H9 (cell line): ENCODE measurements at regions not wholly inside any gene's neighbourhood (a gene's known extent, or its start where the extent isn't known, plus 50 kb on each side); places are given as distances from the start of the nearest gene placed in this dataset.
"Not testable (repeated sequence)": the region's sequence is repeated elsewhere in the genome, so short reads cannot be mapped to it uniquely, and the experiment has no call there.

Source experiments
- DNase-seq: peaks from one replicate; pipeline ENCODE4 v3.0.0-alpha.2; 2017
- H2AFZ ChIP-seq: one replicate; pipeline ENCODE4 v1.6.1; 2013; ENCODE audit warnings: mild to moderate bottlenecking, low read length, control low read depth, moderate library complexity
- H2AK5ac ChIP-seq: 2 replicates; pipeline ENCODE4 v1.6.1; 2013; ENCODE audit warnings: low read length, control low read depth, mixed read lengths; ENCODE audit not compliant: insufficient read length
- H2BK120ac ChIP-seq: one replicate; pipeline ENCODE4 v1.6.1; 2013; ENCODE audit warnings: low read depth, mild to moderate bottlenecking, low read length, control low read depth, inconsistent platforms; ENCODE audit not compliant: poor library complexity, severe bottlenecking
- H2BK12ac ChIP-seq: 2 replicates; pipeline ENCODE4 v1.6.1; 2013; ENCODE audit warnings: low read length, control low read depth, mixed read lengths, low read depth; ENCODE audit not compliant: insufficient read length
- H2BK15ac ChIP-seq: 2 replicates; pipeline ENCODE4 v1.6.1; 2013; ENCODE audit warnings: low read depth, low read length, control low read depth
- H2BK20ac ChIP-seq: one replicate; pipeline ENCODE4 v1.6.1; 2013; ENCODE audit warnings: low read depth, mild to moderate bottlenecking, low read length, control low read depth, inconsistent platforms; ENCODE audit not compliant: poor library complexity, severe bottlenecking
- H2BK5ac ChIP-seq: 2 replicates; pipeline ENCODE4 v1.6.1; 2013; ENCODE audit warnings: low read length, control low read depth, mixed read lengths; ENCODE audit not compliant: insufficient read length
- H3K14ac ChIP-seq: 2 replicates; pipeline ENCODE4 v1.6.1; 2013; ENCODE audit warnings: low read length, control low read depth; ENCODE audit not compliant: insufficient read depth
- H3K18ac ChIP-seq: 2 replicates; pipeline ENCODE4 v1.6.1; 2013; ENCODE audit warnings: low read depth, mild to moderate bottlenecking, mixed read lengths, low read length, control low read depth; ENCODE audit not compliant: insufficient read length
- H3K23ac ChIP-seq: 2 replicates; pipeline ENCODE4 v1.6.1; 2013; ENCODE audit warnings: low read length, control low read depth, mixed read lengths, low read depth; ENCODE audit not compliant: insufficient read length
- H3K23me2 ChIP-seq: 2 replicates; pipeline ENCODE4 v1.6.1; 2013; ENCODE audit warnings: low read depth, mild to moderate bottlenecking, mixed read lengths, low read length, control low read depth; ENCODE audit not compliant: insufficient read length, poor library complexity, severe bottlenecking
- H3K27ac ChIP-seq: 2 replicates; pipeline ENCODE4 v1.5.1; 2013; ENCODE audit warnings: low read length, control low read depth, mixed read lengths, low read depth; ENCODE audit not compliant: insufficient read length
- H3K27me3 ChIP-seq: 2 replicates; pipeline ENCODE4 v1.6.1; 2013; ENCODE audit warnings: low read length, control low read depth, inconsistent platforms; ENCODE audit not compliant: insufficient read depth
- H3K4ac ChIP-seq: 2 replicates; pipeline ENCODE4 v1.6.1; 2013; ENCODE audit warnings: low read depth, mild to moderate bottlenecking, control low read depth, inconsistent platforms, low read length, moderate library complexity
- H3K4me1 ChIP-seq: 2 replicates; pipeline ENCODE4 v1.6.1; 2013; ENCODE audit warnings: low read length, control low read depth, inconsistent platforms; ENCODE audit not compliant: insufficient read depth
- H3K4me2 ChIP-seq: 2 replicates; pipeline ENCODE4 v1.6.1; 2013; ENCODE audit warnings: low read length, control low read depth, mixed read lengths; ENCODE audit not compliant: insufficient read length, insufficient read depth
- H3K56ac ChIP-seq: 2 replicates; pipeline ENCODE4 v1.6.1; 2013; ENCODE audit warnings: low read depth, mild to moderate bottlenecking, mixed read lengths, low read length, control low read depth; ENCODE audit not compliant: insufficient read length
- H3K79me1 ChIP-seq: 2 replicates; pipeline ENCODE4 v1.6.1; 2013; ENCODE audit warnings: low read depth, mild to moderate bottlenecking, moderate library complexity, low read length, control low read depth, inconsistent platforms; ENCODE audit not compliant: insufficient read depth, poor library complexity, severe bottlenecking
- H3K79me2 ChIP-seq: 2 replicates; pipeline ENCODE4 v1.6.1; 2013; ENCODE audit warnings: low read length, control low read depth, inconsistent platforms; ENCODE audit not compliant: insufficient read depth
- H3K9ac ChIP-seq: 2 replicates; pipeline ENCODE4 v1.6.1; 2013; ENCODE audit warnings: low read length, control low read depth, mixed read lengths; ENCODE audit not compliant: insufficient read length; ENCODE audit errors: extremely low read depth
- H3K9me3 ChIP-seq: one replicate; pipeline ENCODE4 v1.6.1; 2013; ENCODE audit warnings: low read depth, low read length, inconsistent platforms; ENCODE audit not compliant: control insufficient read depth
- H3T11ph ChIP-seq: one replicate; pipeline ENCODE4 v1.6.1; 2013; ENCODE audit warnings: mild to moderate bottlenecking, low read length, control low read depth, inconsistent platforms
- H4K20me1 ChIP-seq: one replicate; pipeline ENCODE4 v1.6.1; 2013; ENCODE audit not compliant: control insufficient read depth, insufficient read length, insufficient read depth
- H4K5ac ChIP-seq: 2 replicates; pipeline ENCODE4 v1.6.1; 2013; ENCODE audit warnings: low read depth, mild to moderate bottlenecking, mixed read lengths, low read length, control low read depth; ENCODE audit not compliant: insufficient read length
- H4K8ac ChIP-seq: replicated peaks from 2 replicates; pipeline ENCODE4 v1.6.1; 2013; ENCODE audit warnings: low read length, control low read depth, mixed read lengths, low read depth; ENCODE audit not compliant: insufficient read length
- H4K91ac ChIP-seq: 2 replicates; pipeline ENCODE4 v1.6.1; 2013; ENCODE audit warnings: low read depth, mild to moderate bottlenecking, moderate library complexity, mixed read lengths, low read length, control low read depth; ENCODE audit not compliant: insufficient read length
- H3K27ac Mint-ChIP-seq, 3 experiments: 2 replicates in 2 of 3; 3 replicates in 1 of 3; pipeline ENCODE4 v1.8.0; 2020 to 2021; ENCODE audit warnings: mixed read lengths in 3 of 3, mild to moderate bottlenecking in 1 of 3, moderate library complexity in 1 of 3
- H3K27me3 Mint-ChIP-seq: 2 replicates; pipeline ENCODE4 v1.8.0; 2021; ENCODE audit warnings: low read depth, mild to moderate bottlenecking, moderate library complexity, mixed read lengths
- H3K36me3 Mint-ChIP-seq, 3 experiments: 2 replicates in 2 of 3; 3 replicates in 1 of 3; pipeline ENCODE4 v1.8.0; 2020 to 2021; ENCODE audit warnings: low read depth in 3 of 3, mixed read lengths in 3 of 3; ENCODE audit not compliant: insufficient read depth in 1 of 3
- H3K4me1 Mint-ChIP-seq, 2 experiments: 2 replicates each; pipeline ENCODE4 v1.8.0; 2020; ENCODE audit warnings: mixed read lengths in 2 of 2
- H3K4me3 Mint-ChIP-seq, 2 experiments: 2 replicates in 1 of 2; 3 replicates in 1 of 2; pipeline ENCODE4 v1.8.0; 2020 to 2021; ENCODE audit warnings: mild to moderate bottlenecking in 2 of 2, mixed read lengths in 2 of 2, moderate library complexity in 1 of 2
- H3K9me3 Mint-ChIP-seq, 2 experiments: 2 replicates in 1 of 2; 3 replicates in 1 of 2; pipeline ENCODE4 v1.8.0; 2020; ENCODE audit warnings: mild to moderate bottlenecking in 2 of 2, mixed read lengths in 2 of 2, moderate library complexity in 1 of 2
- WGBS: extraction: QIAGEN DNeasy Blood & Tissue Kit; methylation state at CpG from one replicate; pipeline ENCODE4 v1.1.7; 2013; ENCODE audit warnings: missing lambda C conversion rate, low lambda C conversion rate, mixed read lengths; ENCODE audit not compliant: insufficient read length; ENCODE audit errors: extremely low coverage; 5-methylcytosine and 5-hydroxymethylcytosine counted together
- TF ChIP-seq, protein P1 (sequence below): fragments of 200-600 bp; sonication (generic); conservative IDR thresholded peaks from 3 replicates; pipeline ENCODE4 v1.8.0; 2021; ENCODE audit warnings: antibody characterized with exemption, mild to moderate bottlenecking

- no peaks in the 10 kb centered on the region for H3K23me2 ChIP-seq
- H3K27ac Mint-ChIP-seq: no peak overlapping the region
- peaks cover 0 to 2% (median under 1%) of the 10 kb centered on the region in 3 experiments; a peak in 3 of 7 replicates for H3K36me3 Mint-ChIP-seq
- no peak overlapping the region for H3K4me3 Mint-ChIP-seq
- no peak overlapping the region for H3T11ph ChIP-seq
- H3K56ac ChIP-seq: no peak overlapping the region
- DNase-seq: no peak
- no peaks in the 10 kb centered on the region for H3K27me3 ChIP-seq
- H3K14ac ChIP-seq: no peak overlapping the region
- H4K91ac ChIP-seq: no peak overlapping the region
- no peak overlapping the region for H3K27ac ChIP-seq
- TF ChIP-seq, protein P1, sequence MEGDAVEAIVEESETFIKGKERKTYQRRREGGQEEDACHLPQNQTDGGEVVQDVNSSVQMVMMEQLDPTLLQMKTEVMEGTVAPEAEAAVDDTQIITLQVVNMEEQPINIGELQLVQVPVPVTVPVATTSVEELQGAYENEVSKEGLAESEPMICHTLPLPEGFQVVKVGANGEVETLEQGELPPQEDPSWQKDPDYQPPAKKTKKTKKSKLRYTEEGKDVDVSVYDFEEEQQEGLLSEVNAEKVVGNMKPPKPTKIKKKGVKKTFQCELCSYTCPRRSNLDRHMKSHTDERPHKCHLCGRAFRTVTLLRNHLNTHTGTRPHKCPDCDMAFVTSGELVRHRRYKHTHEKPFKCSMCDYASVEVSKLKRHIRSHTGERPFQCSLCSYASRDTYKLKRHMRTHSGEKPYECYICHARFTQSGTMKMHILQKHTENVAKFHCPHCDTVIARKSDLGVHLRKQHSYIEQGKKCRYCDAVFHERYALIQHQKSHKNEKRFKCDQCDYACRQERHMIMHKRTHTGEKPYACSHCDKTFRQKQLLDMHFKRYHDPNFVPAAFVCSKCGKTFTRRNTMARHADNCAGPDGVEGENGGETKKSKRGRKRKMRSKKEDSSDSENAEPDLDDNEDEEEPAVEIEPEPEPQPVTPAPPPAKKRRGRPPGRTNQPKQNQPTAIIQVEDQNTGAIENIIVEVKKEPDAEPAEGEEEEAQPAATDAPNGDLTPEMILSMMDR: no peak
- H2BK120ac ChIP-seq: no peak overlapping the region
- H2BK12ac ChIP-seq: no peak overlapping the region
- H2AFZ ChIP-seq: no peak overlapping the region
- WGBS: no CpG with 5 or more reads among the region's 1 CpG
- H2BK15ac ChIP-seq: no peak overlapping the region
- H3K4ac ChIP-seq: no peak overlapping the region
- H3K79me2 ChIP-seq: no peaks in the 10 kb centered on the region
- 0 out of 4 replicates have a peak, but pooled peaks cover 0 to 1% of the 10 kb centered on the region in 2 experiments for H3K4me1 Mint-ChIP-seq
- H4K8ac ChIP-seq: no peak overlapping the region
- no peak overlapping the region for H4K5ac ChIP-seq
- H3K23ac ChIP-seq: no peak overlapping the region
- H3K79me1 ChIP-seq: no peaks in the 10 kb centered on the region
- no peaks in the 10 kb centered on the region for H3K27me3 Mint-ChIP-seq
- no peak overlapping the region for H2AK5ac ChIP-seq
- H4K20me1 ChIP-seq: no peaks in the 10 kb centered on the region
- no peak overlapping the region for H2BK5ac ChIP-seq
- no peaks in the 10 kb centered on the region for H3K4me1 ChIP-seq
- H3K4me2 ChIP-seq: no peak overlapping the region
- no peak overlapping the region for H2BK20ac ChIP-seq
- peaks cover 2% of the 10 kb centered on the region for H3K9me3 ChIP-seq
- no peak overlapping the region for H3K18ac ChIP-seq
- H3K9ac ChIP-seq: no peak overlapping the region
- peaks cover 2 to 8% of the 10 kb centered on the region in 2 experiments for H3K9me3 Mint-ChIP-seq
These were observed 137.7 kb upstream of the XIRP2 start for GRCh38 chr2:166750624-166751023.

DNA sequence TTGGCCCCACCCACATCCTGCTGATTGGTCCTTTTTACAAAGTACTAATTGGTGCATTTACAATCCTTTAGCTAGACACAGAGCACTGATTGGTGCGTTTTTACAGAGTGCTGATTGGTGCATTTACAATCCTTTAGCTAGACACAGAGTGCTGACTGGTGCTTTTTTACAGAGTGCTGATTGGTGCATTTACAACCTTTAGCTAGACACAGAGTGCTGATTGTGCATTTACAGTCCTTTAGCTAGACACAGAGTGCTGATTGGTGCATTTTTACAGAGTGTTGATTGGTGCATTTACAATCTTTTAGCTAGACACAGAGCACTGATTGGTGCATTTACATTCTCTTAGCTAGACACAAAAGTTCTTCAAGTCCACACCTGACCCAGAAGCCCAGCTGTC lies 144.2 kb upstream of the XIRP2 start:
- peaks cover 54 to 60% of the 10 kb centered on the region in 2 experiments for H3K9me3 Mint-ChIP-seq
- not testable (repeated sequence) for H4K91ac ChIP-seq, H3K23me2 ChIP-seq, H3K56ac ChIP-seq, H2BK120ac ChIP-seq, H2BK12ac ChIP-seq, H3K23ac ChIP-seq, H3K9ac ChIP-seq, H3K27ac Mint-ChIP-seq, H3K27me3 ChIP-seq, H4K20me1 ChIP-seq, H3K4ac ChIP-seq, H4K8ac ChIP-seq, H4K5ac ChIP-seq, H3K79me2 ChIP-seq, H3K4me1 ChIP-seq, H2BK5ac ChIP-seq, H2BK20ac ChIP-seq, H2AFZ ChIP-seq, H3K14ac ChIP-seq, H2BK15ac ChIP-seq, H3K79me1 ChIP-seq, H3K18ac ChIP-seq, DNase-seq, H3K27me3 Mint-ChIP-seq, H3K4me1 Mint-ChIP-seq, H3K4me3 Mint-ChIP-seq, H2AK5ac ChIP-seq, H3K27ac ChIP-seq, H3K4me2 ChIP-seq, H3T11ph ChIP-seq
- H3K9me3 ChIP-seq: peaks cover 31% of the 10 kb centered on the region
- WGBS: no CpG with 5 or more reads among the region's 1 CpG
- H3K36me3 Mint-ChIP-seq: peaks cover 36 to 45% (median 42%) of the 10 kb centered on the region in 3 experiments
